Endothelial cell of umbilical vein (primary cell): ENCODE measurements at regions not wholly inside any gene's neighbourhood (a gene's known extent, or its start where the extent isn't known, plus 50 kb on each side); places are given as distances from the start of the nearest gene placed in this dataset.

Source experiments
- BruUV-seq: library from RNA; stranded (reverse); fragments of 400-500 nt; replicated peaks from 2 replicates; lab custom pipeline; 2021; lab: Mats Ljungman, UMichigan
- CTCF ChIA-PET: fragments of 300-600, 350-600 bp; sonication (Branson Sonifier 250); formaldehyde crosslinking; loops from one replicate; lab custom pipeline; 2021; ENCODE audit warnings: antibody characterized with exemption, inconsistent platforms; lab: Charles Lee
- POLR2A ChIA-PET: fragments of 300-600, 350-600 bp; sonication (Branson Sonifier 250); formaldehyde crosslinking; loops from one replicate; lab custom pipeline; 2021; ENCODE audit warnings: antibody characterized with exemption, inconsistent platforms; lab: Charles Lee
- DNase-seq: peaks from one replicate; pipeline ENCODE4 v3.0.0-alpha.2; 2011; ENCODE audit warnings: low read depth, low spot score
- FAIRE-seq: peaks from 2 replicates; lab custom pipeline; 2011; peaks lifted over from hg19 to GRCh38; lab: Jason Lieb, UNC
- H2AFZ ChIP-seq: 2 replicates; pipeline ENCODE4 v1.6.0; 2012; ENCODE audit warnings: low read depth, low read length, control low read depth, inconsistent platforms
- H3K27ac ChIP-seq: 2 replicates; pipeline ENCODE4 v1.5.1; 2011; ENCODE audit warnings: low read depth, mild to moderate bottlenecking, control low read depth, low read length, moderate library complexity; ENCODE audit not compliant: insufficient read depth
- H3K27me3 ChIP-seq, 2 experiments: 2 replicates each; pipeline versions ENCODE4 v1.6.0 to v1.6.1; 2011; ENCODE audit warnings: low read length in 2 of 2, mixed read lengths in 1 of 2; ENCODE audit not compliant: control insufficient read depth in 2 of 2, insufficient read depth in 2 of 2
- H3K36me3 ChIP-seq, 2 experiments: 2 replicates in 1 of 2; 3 replicates in 1 of 2; pipeline ENCODE4 v1.5.1; 2011; ENCODE audit warnings: low read length in 2 of 2, mild to moderate bottlenecking in 1 of 2, moderate library complexity in 1 of 2; ENCODE audit not compliant: control insufficient read depth in 2 of 2, insufficient read depth in 2 of 2; ENCODE audit errors: extremely low read depth in 1 of 2
- H3K4me1 ChIP-seq: 3 replicates; pipeline ENCODE4 v1.5.1; 2011; ENCODE audit warnings: mild to moderate bottlenecking, low read length; ENCODE audit not compliant: control insufficient read depth, insufficient read depth; ENCODE audit errors: extremely low read depth
- H3K4me2 ChIP-seq: 2 replicates; pipeline ENCODE4 v1.6.1; 2011; ENCODE audit warnings: low read length, control low read depth, mixed read lengths; ENCODE audit not compliant: insufficient read depth
- H3K4me3 ChIP-seq, 3 experiments: fragments of 200-600 bp in 1 of 3; sonication (generic), shearing (Covaris generic) in 1 of 3; replicated peaks in 1 of 3; 2 replicates each; pipeline ENCODE4 v1.5.1; 2011 to 2016; ENCODE audit warnings: control low read depth in 3 of 3, low read length in 3 of 3, mild to moderate bottlenecking in 2 of 3, inconsistent platforms in 1 of 3, low read depth in 1 of 3, moderate library complexity in 1 of 3; ENCODE audit not compliant: insufficient read depth in 1 of 3
- H3K79me2 ChIP-seq: 2 replicates; pipeline ENCODE4 v1.6.0; 2012; ENCODE audit warnings: low read length, inconsistent platforms; ENCODE audit not compliant: control insufficient read depth, insufficient read depth
- H3K9ac ChIP-seq: replicated peaks from 2 replicates; pipeline ENCODE3; 2011; ENCODE audit warnings: low read length, control low read depth; ENCODE audit not compliant: insufficient read depth; ENCODE audit errors: extremely low read depth
- H3K9me1 ChIP-seq: replicated peaks from 3 replicates; pipeline ENCODE4 v1.6.0; 2011; ENCODE audit warnings: mild to moderate bottlenecking, low read length; ENCODE audit not compliant: control insufficient read depth, insufficient read depth; ENCODE audit errors: extremely low read depth
- H3K9me3 ChIP-seq: replicated peaks from 2 replicates; pipeline ENCODE4 v1.5.1; 2012; ENCODE audit warnings: low read length, inconsistent platforms; ENCODE audit not compliant: control insufficient read depth, insufficient read depth
- H4K20me1 ChIP-seq: replicated peaks from 2 replicates; pipeline ENCODE3; 2011; ENCODE audit warnings: mild to moderate bottlenecking, low read length; ENCODE audit not compliant: control insufficient read depth, insufficient read depth; ENCODE audit errors: extremely low read depth
- CTCF ChIP-seq, 2 donors: IDR thresholded peaks; 1 replicate in 1 of 2; 2 replicates in 1 of 2; pipeline ENCODE4 v1.5.1; 2011; ENCODE audit warnings: low read length in 2 of 2, mild to moderate bottlenecking in 2 of 2, moderate library complexity in 2 of 2, control low read depth in 1 of 2, inconsistent platforms in 1 of 2, low read depth in 1 of 2; ENCODE audit not compliant: insufficient read depth in 1 of 2; ENCODE audit errors: extremely low read depth in 1 of 2
- EZH2 ChIP-seq: IDR thresholded peaks from 2 replicates; pipeline ENCODE4 v1.6.1; 2012; ENCODE audit warnings: borderline replicate concordance, low read depth, mild to moderate bottlenecking, moderate library complexity, low read length, inconsistent platforms; ENCODE audit not compliant: severe bottlenecking
- FOS ChIP-seq: IDR thresholded peaks from 2 replicates; pipeline ENCODE4 v1.6.1; 2011; ENCODE audit warnings: mild to moderate bottlenecking, low read length, moderate library complexity, borderline replicate concordance; ENCODE audit not compliant: insufficient read depth
- GATA2 ChIP-seq: IDR thresholded peaks from 2 replicates; pipeline ENCODE4 v1.7.0; 2011; ENCODE audit warnings: low read depth, mild to moderate bottlenecking, moderate library complexity, mixed read lengths, low read length; ENCODE audit not compliant: insufficient read length, insufficient read depth
- JUN ChIP-seq: IDR thresholded peaks from 2 replicates; pipeline ENCODE4 v1.6.1; 2011; ENCODE audit warnings: borderline replicate concordance, low read depth; ENCODE audit not compliant: insufficient read length, insufficient read depth
- MYC ChIP-seq: IDR thresholded peaks from one replicate; pipeline ENCODE4 v1.6.1; 2011; ENCODE audit warnings: mild to moderate bottlenecking, low read depth, low read length
- POLR2A ChIP-seq: IDR thresholded peaks from 2 replicates; pipeline ENCODE4 v1.6.1; 2012; ENCODE audit warnings: low read depth, mild to moderate bottlenecking, control low read depth, low read length
- POLR2AphosphoS5 ChIP-seq: IDR thresholded peaks from 2 replicates; pipeline ENCODE4 v1.6.1; 2012; ENCODE audit warnings: low read depth, mild to moderate bottlenecking, control low read depth, low read length, moderate library complexity; ENCODE audit not compliant: insufficient read depth
- dilution Hi-C: fragments of 300-500 bp; cut with MboI; formaldehyde crosslinking; loops from one replicate; pipeline ENCODE4 v1.15.0; 2019; ENCODE audit warnings: low sequenced_read_pairs; ENCODE audit not compliant: extremely low pct_ligation_motif_present
- intact Hi-C: fragments of 100-400 bp; cut with micrococcal nuclease; formaldehyde crosslinking; loops from one replicate; pipeline ENCODE4 v1.10.0; 2022
- TF ChIP-seq, protein P1 (sequence below): IDR thresholded peaks from 2 replicates; pipeline ENCODE4 v1.6.1; 2011; ENCODE audit not compliant: insufficient read depth, insufficient read length

GRCh38 chr13:109892101-109892500 lies 105.7 kb upstream of the IRS2 start:
- Histone ChIP-seq H3K4me3 (no peak overlapping the region), H3K4me2 (no peak overlapping the region), H3K36me3 (no peaks in the 10 kb centered on the region), H3K4me1 (no peaks in the 10 kb centered on the region), H3K79me2 (no peaks in the 10 kb centered on the region), H3K9me3 (no peaks in the 10 kb centered on the region), H4K20me1 (no peaks in the 10 kb centered on the region), H3K9me1 (no peaks in the 10 kb centered on the region), H3K27ac (no peak overlapping the region), H3K9ac (no peak overlapping the region), H2AFZ (no peak overlapping the region), H3K27me3 (no peaks in the 10 kb centered on the region)
- TF ChIP-seq JUN (no peak), FOS (no peak), CTCF (IDR thresholded peaks at IDR 0.05; ENCODE audit: extremely low read depth in 1 of 2, insufficient read depth in 1 of 2, low read depth in 1 of 2, low read length in 2 of 2) (no peak), EZH2 (no peak), POLR2A (no peak), POLR2AphosphoS5 (no peak), MYC (no peak), GATA2 (no peak)
- TF ChIP-seq, protein P1, sequence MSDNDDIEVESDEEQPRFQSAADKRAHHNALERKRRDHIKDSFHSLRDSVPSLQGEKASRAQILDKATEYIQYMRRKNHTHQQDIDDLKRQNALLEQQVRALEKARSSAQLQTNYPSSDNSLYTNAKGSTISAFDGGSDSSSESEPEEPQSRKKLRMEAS = no peak
- DNase-seq (no peak), FAIRE-seq (no peak)
- BruUV-seq = no TSS peak
- dilution Hi-C loops (no loop called here), intact Hi-C loops (no loop called here)
- ChIA-PET CTCF (no interaction called here), POLR2A (no interaction called here)
